Stimulated activated CD8-positive, alpha-beta memory T cell treated with anti-CD3 and anti-CD28 coated beads, Interleukin-4, amount 100 ng/mL, for 24 hours (primary cell): ENCODE measurements at regions not wholly inside any gene's neighbourhood (a gene's known extent, or its start where the extent isn't known, plus 50 kb on each side); places are given as distances from the start of the nearest gene placed in this dataset.

Experiments
- DNase-seq: peaks from one replicate; pipeline ENCODE4 v3.0.0-alpha.2; 2020; ENCODE audit warnings: low read depth

- DNase-seq: no peak
Measured at GRCh38 chr16:11475896-11476630, 110.7 kb downstream of the LITAF start.

- DNase-seq: no peak
Measured at GRCh38 chr16:11476676-11477075, 110.0 kb downstream of the LITAF start.

- no peak for DNase-seq
Measured at GRCh38 chr16:11478431-11479119, 108.1 kb downstream of the LITAF start.

GRCh38 chr16:11479916-11480315 is 106.8 kb downstream of the LITAF start:
- DNase-seq: no peak

GRCh38 chr16:11480634-11481033 is 106.1 kb downstream of the LITAF start:
- no peak for DNase-seq

GRCh38 chr16:11481987-11482386 is 104.7 kb downstream of the LITAF start:
- no peak for DNase-seq

GRCh38 chr16:11482946-11483748 is 103.6 kb downstream of the LITAF start:
- no peak for DNase-seq

GRCh38 chr16:11484691-11485258 is 101.9 kb downstream of the LITAF start:
- DNase-seq: no peak

- no peak for DNase-seq
Measured at GRCh38 chr16:11485676-11486075, 101.0 kb downstream of the LITAF start.

GRCh38 chr16:11487289-11487688 is 99.4 kb downstream of the LITAF start:
- DNase-seq: no peak

GRCh38 chr16:11488304-11488703 is 98.4 kb downstream of the LITAF start:
- DNase-seq: no peak

- no peak for DNase-seq
Measured at GRCh38 chr16:11491524-11491923, 95.2 kb downstream of the LITAF start.

GRCh38 chr16:11492808-11493530 is 93.8 kb downstream of the LITAF start:
- no peak for DNase-seq

- DNase-seq: no peak
Measured at GRCh38 chr16:11493531-11493929, 93.2 kb downstream of the LITAF start.

GRCh38 chr16:11494029-11494428 is 92.7 kb downstream of the LITAF start:
- no peak for DNase-seq

GRCh38 chr16:11494433-11494832 is 92.3 kb downstream of the LITAF start:
- DNase-seq: no peak

GRCh38 chr16:11495066-11495407 is 91.7 kb downstream of the LITAF start:
- no peak for DNase-seq
